Sigmoid colon (tissue), 6 donors: ENCODE measurements at regions not wholly inside any gene's neighbourhood (a gene's known extent, or its start where the extent isn't known, plus 50 kb on each side); places are given as distances from the start of the nearest gene placed in this dataset.

ENCODE experiments used
- DNase-seq: peaks from one replicate; pipeline ENCODE4 v3.0.0-alpha.2; 2019
- H3K27ac ChIP-seq, 4 donors: fragments of 200-600 bp; sonication (generic); one replicate each; pipeline ENCODE4 v1.5.1; 2016 to 2019; ENCODE audit warnings: mild to moderate bottlenecking in 1 of 4
- H3K27me3 ChIP-seq, 3 donors: fragments of 200-600 bp; sonication (generic); one replicate each; pipeline ENCODE4 v1.5.1; 2019; ENCODE audit warnings: mild to moderate bottlenecking in 1 of 3
- H3K36me3 ChIP-seq, 4 donors: fragments of 200-600 bp; sonication (generic); one replicate each; pipeline ENCODE4 v1.5.1; 2016 to 2019
- H3K4me1 ChIP-seq, 4 donors: fragments of 200-600 bp; sonication (generic); one replicate each; pipeline ENCODE4 v1.5.1; 2017 to 2019
- H3K4me3 ChIP-seq, 4 donors: fragments of 200-600 bp; sonication (generic); one replicate each; pipeline ENCODE4 v1.5.1; 2017 to 2019; ENCODE audit warnings: mild to moderate bottlenecking in 2 of 4, moderate library complexity in 1 of 4
- H3K9me3 ChIP-seq, 4 donors: fragments of 200-600 bp in 3 of 4; sonication (generic) in 3 of 4; one replicate each; pipeline versions ENCODE4 v1.5.1 to v1.6.1; 2013 to 2019
- CTCF ChIP-seq, 4 experiments: fragments of 450-650 bp in 3 of 4; fragments of 200-600 bp in 1 of 4; IDR thresholded peaks; one replicate each; pipeline ENCODE4 v1.5.1; 2016 to 2019; ENCODE audit warnings: antibody characterized with exemption in 4 of 4, mild to moderate bottlenecking in 3 of 4, moderate library complexity in 2 of 4
- EP300 ChIP-seq, 4 donors: sonication (generic); formaldehyde crosslinking; IDR thresholded peaks; one replicate each; pipeline ENCODE4 v1.6.1; 2017; ENCODE audit warnings: antibody characterized with exemption in 4 of 4
- POLR2A ChIP-seq, 2 donors: fragments of 450-650 bp; IDR thresholded peaks; one replicate each; pipeline ENCODE4 v1.6.1; 2016; ENCODE audit warnings: antibody characterized with exemption in 2 of 2, mild to moderate bottlenecking in 2 of 2, moderate library complexity in 2 of 2
- POLR2AphosphoS5 ChIP-seq, 4 donors: sonication (generic); formaldehyde crosslinking; IDR thresholded peaks; one replicate each; pipeline ENCODE4 v1.6.1; 2017; ENCODE audit warnings: antibody characterized with exemption in 4 of 4
- WGBS, 2 donors: extraction: QIAGEN DNeasy Blood & Tissue Kit; methylation state at CpG; one replicate each; pipeline ENCODE4 v1.1.7; 2013; 5-methylcytosine and 5-hydroxymethylcytosine counted together
- intact Hi-C: fragments of 100-400 bp; cut with DNase I; formaldehyde crosslinking; loops from one replicate; pipeline ENCODE4 v1.15.1; 2023
- donor health status: healthy with polysubstance abuse.
- donor health status: healthy.

GRCh38 chr16:5367951-5368350, 270.4 kb upstream of the EEF2KMT start:
- no peaks in the 10 kb centered on the region for H3K36me3 ChIP-seq
- no peaks in the 10 kb centered on the region for H3K4me1 ChIP-seq
- H3K27me3 ChIP-seq, result no peaks in the 10 kb centered on the region
- intact Hi-C loops, result no loop called here
- H3K27ac ChIP-seq, result no peak overlapping the region
- H3K9me3 ChIP-seq, result no peaks in the 10 kb centered on the region
- WGBS, 2 donors, result 80 to 93% methylated on average over 7 of the region's 7 CpGs
- TF ChIP-seq CTCF (IDR thresholded peaks at IDR 0.05) (no peak), EP300 (IDR thresholded peaks at IDR 0.05) (no peak), POLR2AphosphoS5 (IDR thresholded peaks at IDR 0.05) (no peak), POLR2A (IDR thresholded peaks at IDR 0.05) (no peak)
- DNase-seq, result no peak
- no peak overlapping the region for H3K4me3 ChIP-seq

GRCh38 chr16:5366126-5366525, 268.5 kb upstream of the EEF2KMT start:
- intact Hi-C loops, result no loop called here
- no peak for DNase-seq
- Histone ChIP-seq H3K9me3 (no peaks in the 10 kb centered on the region), H3K36me3 (no peaks in the 10 kb centered on the region), H3K4me3 (no peak overlapping the region), H3K27me3 (no peaks in the 10 kb centered on the region), H3K4me1 (no peaks in the 10 kb centered on the region), H3K27ac (no peak overlapping the region)
- no peak for TF ChIP-seq POLR2A (IDR thresholded peaks at IDR 0.05)
- no peak for TF ChIP-seq POLR2AphosphoS5 (IDR thresholded peaks at IDR 0.05)
- TF ChIP-seq EP300 (IDR thresholded peaks at IDR 0.05), result no peak
- no peak for TF ChIP-seq CTCF (IDR thresholded peaks at IDR 0.05)
- WGBS, 2 donors, result 76 to 78% methylated on average over 4 of the region's 4 CpGs

GRCh38 chr16:5364186-5364585, 266.6 kb upstream of the EEF2KMT start:
- Histone ChIP-seq H3K4me3 (no peak overlapping the region), H3K27ac (no peak overlapping the region), H3K36me3 (no peaks in the 10 kb centered on the region), H3K9me3 (no peaks in the 10 kb centered on the region), H3K27me3 (no peaks in the 10 kb centered on the region), H3K4me1 (no peaks in the 10 kb centered on the region)
- no peak for DNase-seq
- TF ChIP-seq EP300 (IDR thresholded peaks at IDR 0.05) (no peak), POLR2AphosphoS5 (IDR thresholded peaks at IDR 0.05) (no peak), CTCF (IDR thresholded peaks at IDR 0.05) (no peak), POLR2A (IDR thresholded peaks at IDR 0.05) (no peak)
- WGBS, 2 donors, result 32 to 81% methylated on average over 5 of the region's 5 CpGs
- intact Hi-C loops, result no loop called here

- Histone ChIP-seq H3K36me3 (no peaks in the 10 kb centered on the region), H3K9me3 (no peaks in the 10 kb centered on the region), H3K4me1 (no peaks in the 10 kb centered on the region), H3K27me3 (no peaks in the 10 kb centered on the region), H3K27ac (no peak overlapping the region), H3K4me3 (no peak overlapping the region)
- 15 to 55% methylated on average over 5 of the region's 5 CpGs for WGBS, 2 donors
- DNase-seq, result no peak
- intact Hi-C loops, result no loop called here
- TF ChIP-seq EP300 (IDR thresholded peaks at IDR 0.05) (no peak), POLR2A (IDR thresholded peaks at IDR 0.05) (no peak), CTCF (IDR thresholded peaks at IDR 0.05) (no peak), POLR2AphosphoS5 (IDR thresholded peaks at IDR 0.05) (no peak)
Measured at GRCh38 chr16:5361322-5361721, 263.7 kb upstream of the EEF2KMT start.

- DNase-seq, result no peak
- WGBS, 2 donors, result 89 to 91% methylated on average over 5 of the region's 5 CpGs
- Histone ChIP-seq H3K36me3 (no peaks in the 10 kb centered on the region), H3K27ac (no peak overlapping the region), H3K4me1 (no peaks in the 10 kb centered on the region), H3K27me3 (no peaks in the 10 kb centered on the region), H3K9me3 (no peaks in the 10 kb centered on the region), H3K4me3 (no peak overlapping the region)
- intact Hi-C loops, result no loop called here
- TF ChIP-seq CTCF (IDR thresholded peaks at IDR 0.05), result no peak
- TF ChIP-seq EP300 (IDR thresholded peaks at IDR 0.05), result no peak
- no peak for TF ChIP-seq POLR2A (IDR thresholded peaks at IDR 0.05)
- no peak for TF ChIP-seq POLR2AphosphoS5 (IDR thresholded peaks at IDR 0.05)
Measured at GRCh38 chr16:5354645-5355044, 257.1 kb upstream of the EEF2KMT start.
